ENCODE measurements at regions not wholly inside any gene's neighbourhood (a gene's known extent, or its start where the extent isn't known, plus 50 kb on each side); places are given as distances from the start of the nearest gene placed in this dataset.

DNA sequence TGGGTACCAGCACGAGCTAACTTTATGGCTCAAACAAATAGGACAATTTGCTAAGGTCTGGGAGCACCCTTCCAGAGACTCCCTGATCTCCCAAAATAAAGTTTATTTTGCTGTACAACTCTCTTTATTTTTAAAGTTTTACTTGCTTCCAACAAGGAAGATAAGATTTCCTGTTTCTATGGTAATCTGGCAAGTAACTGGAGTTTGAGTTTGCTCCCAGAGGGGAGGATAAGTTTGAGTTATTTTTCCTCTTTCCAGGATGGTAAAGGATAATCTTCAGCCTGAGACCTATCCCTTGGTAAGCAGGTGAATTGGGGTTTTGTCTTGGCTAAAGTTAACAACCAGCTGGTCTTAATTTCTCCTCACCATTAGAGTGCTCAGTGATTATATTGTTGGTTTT is 1019.4 kb upstream of the ALCAM start:
- Histone ChIP-seq H3K79me2 (ENCODE audit: insufficient read depth, low read length) (no peaks in the 10 kb centered on the region), H4K91ac (ENCODE audit: insufficient read length, low read depth, low read length) (no peak overlapping the region), H3K23ac (ENCODE audit: insufficient read length, low read depth, low read length) (no peak overlapping the region), H3K18ac (ENCODE audit: insufficient read length, low read depth, low read length) (no peak overlapping the region), H3K23me2 (ENCODE audit: insufficient read length, low read depth, low read length, poor library complexity, severe bottlenecking) (no peaks in the 10 kb centered on the region), H3K27ac (ENCODE audit: insufficient read length, low read depth, low read length) (no peak overlapping the region), H2BK20ac (ENCODE audit: low read depth, low read length, poor library complexity, severe bottlenecking) (no peak overlapping the region), H2BK12ac (ENCODE audit: insufficient read length, low read depth, low read length) (no peak overlapping the region), H2BK120ac (ENCODE audit: low read depth, low read length, poor library complexity, severe bottlenecking) (no peak overlapping the region), H3K4me2 (ENCODE audit: insufficient read depth, insufficient read length, low read length) (no peak overlapping the region), H3K56ac (ENCODE audit: insufficient read length, low read depth, low read length) (no peak overlapping the region), H3K27me3 (ENCODE audit: insufficient read depth, low read length) (no peaks in the 10 kb centered on the region), H3K4ac (ENCODE audit: low read depth, low read length) (no peak overlapping the region), H3T11ph (ENCODE audit: low read length) (no peak overlapping the region), H3K4me1 (ENCODE audit: insufficient read depth, low read length) (no peaks in the 10 kb centered on the region), H4K5ac (ENCODE audit: insufficient read length, low read depth, low read length) (no peak overlapping the region), H2BK15ac (ENCODE audit: low read depth, low read length) (no peak overlapping the region), H3K9me3 (ENCODE audit: control insufficient read depth, low read depth, low read length) (no peaks in the 10 kb centered on the region), H2AK5ac (ENCODE audit: insufficient read length, low read length) (no peak overlapping the region), H3K14ac (ENCODE audit: insufficient read depth, low read length) (no peak overlapping the region), H3K79me1 (ENCODE audit: insufficient read depth, low read depth, low read length, poor library complexity, severe bottlenecking) (no peaks in the 10 kb centered on the region), H3K9ac (ENCODE audit: extremely low read depth, insufficient read length, low read length) (no peak overlapping the region), H4K20me1 (ENCODE audit: control insufficient read depth, insufficient read depth, insufficient read length) (no peaks in the 10 kb centered on the region), H4K8ac (replicated peaks; ENCODE audit: insufficient read length, low read depth, low read length) (no peak overlapping the region), H2BK5ac (ENCODE audit: insufficient read length, low read length) (no peak overlapping the region), H2AFZ (ENCODE audit: low read length) (no peak overlapping the region)
- Mint-ChIP-seq H3K27ac (peak overlapping the region in 1 of 3 experiments; percentile 91; a peak in 1 of 7 replicates), H3K4me1 (peaks cover 0 to 4% of the 10 kb centered on the region in 2 experiments; a peak in 3 of 4 replicates), H3K27me3 (ENCODE audit: low read depth) (no peaks in the 10 kb centered on the region), H3K9me3 (peaks cover 9 to 20% of the 10 kb centered on the region in 2 experiments; a peak in 4 of 5 replicates), H3K36me3 (ENCODE audit: insufficient read depth in 1 of 3, low read depth in 3 of 3) (peaks cover 4 to 11% (median 7%) of the 10 kb centered on the region in 3 experiments; a peak in 5 of 7 replicates), H3K4me3 (no peak overlapping the region)
- TF ChIP-seq, protein P1, sequence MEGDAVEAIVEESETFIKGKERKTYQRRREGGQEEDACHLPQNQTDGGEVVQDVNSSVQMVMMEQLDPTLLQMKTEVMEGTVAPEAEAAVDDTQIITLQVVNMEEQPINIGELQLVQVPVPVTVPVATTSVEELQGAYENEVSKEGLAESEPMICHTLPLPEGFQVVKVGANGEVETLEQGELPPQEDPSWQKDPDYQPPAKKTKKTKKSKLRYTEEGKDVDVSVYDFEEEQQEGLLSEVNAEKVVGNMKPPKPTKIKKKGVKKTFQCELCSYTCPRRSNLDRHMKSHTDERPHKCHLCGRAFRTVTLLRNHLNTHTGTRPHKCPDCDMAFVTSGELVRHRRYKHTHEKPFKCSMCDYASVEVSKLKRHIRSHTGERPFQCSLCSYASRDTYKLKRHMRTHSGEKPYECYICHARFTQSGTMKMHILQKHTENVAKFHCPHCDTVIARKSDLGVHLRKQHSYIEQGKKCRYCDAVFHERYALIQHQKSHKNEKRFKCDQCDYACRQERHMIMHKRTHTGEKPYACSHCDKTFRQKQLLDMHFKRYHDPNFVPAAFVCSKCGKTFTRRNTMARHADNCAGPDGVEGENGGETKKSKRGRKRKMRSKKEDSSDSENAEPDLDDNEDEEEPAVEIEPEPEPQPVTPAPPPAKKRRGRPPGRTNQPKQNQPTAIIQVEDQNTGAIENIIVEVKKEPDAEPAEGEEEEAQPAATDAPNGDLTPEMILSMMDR (conservative IDR thresholded peaks at IDR 0.05) = no peak
- WGBS (ENCODE audit: extremely low coverage, insufficient read length, low lambda C conversion rate) = no CpG with 5 or more reads among the region's 1 CpG
- DNase-seq = no peak
